Left renal cortex interstitium (tissue), 4 donors: ENCODE measurements at regions not wholly inside any gene's neighbourhood (a gene's known extent, or its start where the extent isn't known, plus 50 kb on each side); places are given as distances from the start of the nearest gene placed in this dataset.

Experiments used
- DNase-seq, 4 donors: peaks; one replicate each; pipeline ENCODE4 v3.0.0-alpha.2; 2013; ENCODE audit warnings: low read depth in 4 of 4, low spot score in 2 of 4, missing footprints in 1 of 4

GRCh38 chr5:39475881-39476842 is 51.4 kb upstream of the DAB2 start:
- no peak for DNase-seq

GRCh38 chr5:39475159-39475571 is 50.4 kb upstream of the DAB2 start:
- DNase-seq: no peak
